ENCODE measurements at regions not wholly inside any gene's neighbourhood (a gene's known extent, or its start where the extent isn't known, plus 50 kb on each side); places are given as distances from the start of the nearest gene placed in this dataset.

DNA sequence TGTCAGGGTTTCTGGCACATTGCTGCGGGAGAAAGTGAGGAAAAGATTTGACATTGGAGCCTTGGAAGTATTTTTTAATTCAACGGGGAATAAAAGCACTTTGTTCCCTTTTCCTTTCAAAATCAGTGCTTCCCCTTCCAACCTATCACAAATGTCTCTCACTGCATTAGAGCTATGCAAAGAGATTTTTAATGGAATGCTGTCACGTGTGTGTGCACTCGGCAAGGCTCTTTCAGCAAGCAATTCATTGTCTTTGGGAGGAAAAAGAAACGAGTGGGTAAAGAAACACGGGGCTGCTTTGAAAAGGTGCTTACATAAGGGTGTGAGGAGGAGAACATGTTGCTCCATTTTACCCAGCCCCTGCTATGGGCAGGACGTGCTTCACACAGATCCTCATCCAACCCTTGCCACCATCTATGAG, 490.4 kb upstream of the PROK2 start:
- TF ChIP-seq, protein P1, sequence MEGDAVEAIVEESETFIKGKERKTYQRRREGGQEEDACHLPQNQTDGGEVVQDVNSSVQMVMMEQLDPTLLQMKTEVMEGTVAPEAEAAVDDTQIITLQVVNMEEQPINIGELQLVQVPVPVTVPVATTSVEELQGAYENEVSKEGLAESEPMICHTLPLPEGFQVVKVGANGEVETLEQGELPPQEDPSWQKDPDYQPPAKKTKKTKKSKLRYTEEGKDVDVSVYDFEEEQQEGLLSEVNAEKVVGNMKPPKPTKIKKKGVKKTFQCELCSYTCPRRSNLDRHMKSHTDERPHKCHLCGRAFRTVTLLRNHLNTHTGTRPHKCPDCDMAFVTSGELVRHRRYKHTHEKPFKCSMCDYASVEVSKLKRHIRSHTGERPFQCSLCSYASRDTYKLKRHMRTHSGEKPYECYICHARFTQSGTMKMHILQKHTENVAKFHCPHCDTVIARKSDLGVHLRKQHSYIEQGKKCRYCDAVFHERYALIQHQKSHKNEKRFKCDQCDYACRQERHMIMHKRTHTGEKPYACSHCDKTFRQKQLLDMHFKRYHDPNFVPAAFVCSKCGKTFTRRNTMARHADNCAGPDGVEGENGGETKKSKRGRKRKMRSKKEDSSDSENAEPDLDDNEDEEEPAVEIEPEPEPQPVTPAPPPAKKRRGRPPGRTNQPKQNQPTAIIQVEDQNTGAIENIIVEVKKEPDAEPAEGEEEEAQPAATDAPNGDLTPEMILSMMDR (IDR thresholded peaks at IDR 0.05), result no peak
- no peak for TF ChIP-seq EZH2 (IDR thresholded peaks at IDR 0.05)
- TF ChIP-seq EZH2phosphoT487 (IDR thresholded peaks at IDR 0.05), result no peak
